ENCODE measurements at regions not wholly inside any gene's neighbourhood (a gene's known extent, or its start where the extent isn't known, plus 50 kb on each side); places are given as distances from the start of the nearest gene placed in this dataset.
"Not testable (repeated sequence)": the region's sequence is repeated elsewhere in the genome, so short reads cannot be mapped to it uniquely, and the experiment has no call there.

- not testable (repeated sequence) for TF ChIP-seq EZH2 (IDR thresholded peaks at IDR 0.05); POLR2AphosphoS5 (IDR thresholded peaks at IDR 0.05; ENCODE audit: borderline replicate concordance, low read depth, low read length); FOXP2 (optimal IDR thresholded peaks at IDR 0.05; ENCODE audit: control extremely low read depth, extremely low read length, insufficient read depth)
These were observed 146.0 kb upstream of the SOD1 start for GRCh38 chr21:31513541-31513940.

Measured in SK-N-MC (cell line).